ENCODE measurements at regions not wholly inside any gene's neighbourhood (a gene's known extent, or its start where the extent isn't known, plus 50 kb on each side); places are given as distances from the start of the nearest gene placed in this dataset.

GRCh38 chr5:154610321-154611154 is 132.5 kb upstream of the HAND1 start:
- Histone ChIP-seq H3K4me1 (ENCODE audit: control insufficient read depth in 3 of 3, insufficient read depth in 3 of 3, low read length in 3 of 3) (peaks cover 9 to 11% (median 10%) of the 10 kb centered on the region in 3 donors), H3K4me3 (ENCODE audit: low read length in 3 of 3) (peak overlapping the region; percentile 23 to 53 (median 35)), H3K27me3 (ENCODE audit: control insufficient read depth in 3 of 3, insufficient read depth in 3 of 3, low read length in 3 of 3) (peaks cover 41 to 55% (median 45%) of the 10 kb centered on the region in 3 donors)

GRCh38 chr5:154609251-154609650 is 131.2 kb upstream of the HAND1 start:
- peaks cover 44 to 52% (median 48%) of the 10 kb centered on the region in 3 donors for H3K27me3 ChIP-seq (ENCODE audit: control insufficient read depth in 3 of 3, insufficient read depth in 3 of 3, low read length in 3 of 3)
- H3K9me3 ChIP-seq (ENCODE audit: control insufficient read depth in 3 of 3, low read length in 3 of 3), result no peaks in the 10 kb centered on the region
- no peak overlapping the region for H3K4me3 ChIP-seq (ENCODE audit: low read length in 3 of 3)
- H3K27ac ChIP-seq (ENCODE audit: low read depth, low read length), result no peak overlapping the region
- H3K9ac ChIP-seq (ENCODE audit: low read depth in 1 of 3, low read length in 3 of 3), result no peak overlapping the region
- peaks cover 9 to 11% (median 10%) of the 10 kb centered on the region in 3 donors for H3K4me1 ChIP-seq (ENCODE audit: control insufficient read depth in 3 of 3, insufficient read depth in 3 of 3, low read length in 3 of 3)
- no peaks in the 10 kb centered on the region for H3K36me3 ChIP-seq (ENCODE audit: control insufficient read depth in 3 of 3, insufficient read depth in 3 of 3, low read length in 3 of 3)

More at GRCh38 chr5:154610321-154611154, 132.5 kb upstream of the HAND1 start:
- no peak overlapping the region for H3K9ac ChIP-seq (ENCODE audit: low read depth in 1 of 3, low read length in 3 of 3)
- H3K36me3 ChIP-seq (ENCODE audit: control insufficient read depth in 3 of 3, insufficient read depth in 3 of 3, low read length in 3 of 3), result no peaks in the 10 kb centered on the region
- no peak overlapping the region for H3K27ac ChIP-seq (ENCODE audit: low read depth, low read length)
- H3K9me3 ChIP-seq (ENCODE audit: control insufficient read depth in 3 of 3, low read length in 3 of 3), result no peaks in the 10 kb centered on the region

GRCh38 chr5:154608531-154609011 is 130.5 kb upstream of the HAND1 start:
- H3K27me3 ChIP-seq (ENCODE audit: control insufficient read depth in 3 of 3, insufficient read depth in 3 of 3, low read length in 3 of 3), result peaks cover 46 to 57% (median 49%) of the 10 kb centered on the region in 3 donors
- H3K36me3 ChIP-seq (ENCODE audit: control insufficient read depth in 3 of 3, insufficient read depth in 3 of 3, low read length in 3 of 3), result no peaks in the 10 kb centered on the region
- H3K9ac ChIP-seq (ENCODE audit: low read depth in 1 of 3, low read length in 3 of 3), result no peak overlapping the region
- no peaks in the 10 kb centered on the region for H3K9me3 ChIP-seq (ENCODE audit: control insufficient read depth in 3 of 3, low read length in 3 of 3)
- no peak overlapping the region for H3K27ac ChIP-seq (ENCODE audit: low read depth, low read length)
- H3K4me3 ChIP-seq (ENCODE audit: low read length in 3 of 3), result no peak overlapping the region
- H3K4me1 ChIP-seq (ENCODE audit: control insufficient read depth in 3 of 3, insufficient read depth in 3 of 3, low read length in 3 of 3), result peaks cover 9 to 11% (median 10%) of the 10 kb centered on the region in 3 donors

GRCh38 chr5:154607746-154608145 is 129.7 kb upstream of the HAND1 start:
- H3K9ac ChIP-seq (ENCODE audit: low read depth in 1 of 3, low read length in 3 of 3), result no peak overlapping the region
- H3K9me3 ChIP-seq (ENCODE audit: control insufficient read depth in 3 of 3, low read length in 3 of 3), result no peaks in the 10 kb centered on the region
- no peak overlapping the region for H3K4me3 ChIP-seq (ENCODE audit: low read length in 3 of 3)
- H3K36me3 ChIP-seq (ENCODE audit: control insufficient read depth in 3 of 3, insufficient read depth in 3 of 3, low read length in 3 of 3), result no peaks in the 10 kb centered on the region
- H3K27ac ChIP-seq (ENCODE audit: low read depth, low read length), result no peak overlapping the region
- H3K27me3 ChIP-seq (ENCODE audit: control insufficient read depth in 3 of 3, insufficient read depth in 3 of 3, low read length in 3 of 3), result peaks cover 46 to 57% (median 53%) of the 10 kb centered on the region in 3 donors
- H3K4me1 ChIP-seq (ENCODE audit: control insufficient read depth in 3 of 3, insufficient read depth in 3 of 3, low read length in 3 of 3), result peaks cover 9 to 11% (median 10%) of the 10 kb centered on the region in 3 donors

- H3K36me3 ChIP-seq (ENCODE audit: control insufficient read depth in 3 of 3, insufficient read depth in 3 of 3, low read length in 3 of 3), result no peaks in the 10 kb centered on the region
- peaks cover 38 to 51% (median 43%) of the 10 kb centered on the region in 3 donors for H3K27me3 ChIP-seq (ENCODE audit: control insufficient read depth in 3 of 3, insufficient read depth in 3 of 3, low read length in 3 of 3)
- H3K4me1 ChIP-seq (ENCODE audit: control insufficient read depth in 3 of 3, insufficient read depth in 3 of 3, low read length in 3 of 3), result peaks cover 7 to 9% (median 8%) of the 10 kb centered on the region in 3 donors
- no peak overlapping the region for H3K27ac ChIP-seq (ENCODE audit: low read depth, low read length)
- no peaks in the 10 kb centered on the region for H3K9me3 ChIP-seq (ENCODE audit: control insufficient read depth in 3 of 3, low read length in 3 of 3)
- H3K4me3 ChIP-seq (ENCODE audit: low read length in 3 of 3), result no peak overlapping the region
- no peak overlapping the region for H3K9ac ChIP-seq (ENCODE audit: low read depth in 1 of 3, low read length in 3 of 3)
These were observed 128.2 kb upstream of the HAND1 start for GRCh38 chr5:154606246-154606645.

GRCh38 chr5:154603953-154604679 is 126.1 kb upstream of the HAND1 start:
- peaks cover 19 to 37% (median 27%) of the 10 kb centered on the region in 3 donors for H3K27me3 ChIP-seq (ENCODE audit: control insufficient read depth in 3 of 3, insufficient read depth in 3 of 3, low read length in 3 of 3)
- no peak overlapping the region for H3K4me3 ChIP-seq (ENCODE audit: low read length in 3 of 3)
- H3K4me1 ChIP-seq (ENCODE audit: control insufficient read depth in 3 of 3, insufficient read depth in 3 of 3, low read length in 3 of 3), result no peaks in the 10 kb centered on the region

GRCh38 chr5:154603485-154603884 is 125.5 kb upstream of the HAND1 start:
- Histone ChIP-seq H3K4me3 (ENCODE audit: low read length in 3 of 3) (no peak overlapping the region), H3K9ac (ENCODE audit: low read depth in 1 of 3, low read length in 3 of 3) (no peak overlapping the region), H3K27me3 (ENCODE audit: control insufficient read depth in 3 of 3, insufficient read depth in 3 of 3, low read length in 3 of 3) (peaks cover 14 to 34% (median 21%) of the 10 kb centered on the region in 3 donors), H3K4me1 (ENCODE audit: control insufficient read depth in 3 of 3, insufficient read depth in 3 of 3, low read length in 3 of 3) (no peaks in the 10 kb centered on the region), H3K27ac (ENCODE audit: low read depth, low read length) (no peak overlapping the region), H3K36me3 (ENCODE audit: control insufficient read depth in 3 of 3, insufficient read depth in 3 of 3, low read length in 3 of 3) (no peaks in the 10 kb centered on the region), H3K9me3 (ENCODE audit: control insufficient read depth in 3 of 3, low read length in 3 of 3) (no peaks in the 10 kb centered on the region)

More at GRCh38 chr5:154603953-154604679, 126.1 kb upstream of the HAND1 start:
- H3K9me3 ChIP-seq (ENCODE audit: control insufficient read depth in 3 of 3, low read length in 3 of 3), result no peaks in the 10 kb centered on the region
- H3K36me3 ChIP-seq (ENCODE audit: control insufficient read depth in 3 of 3, insufficient read depth in 3 of 3, low read length in 3 of 3), result no peaks in the 10 kb centered on the region
- peak overlapping the region in 1 of 3 donors; percentile 33 for H3K9ac ChIP-seq (ENCODE audit: low read depth in 1 of 3, low read length in 3 of 3)
- H3K27ac ChIP-seq (ENCODE audit: low read depth, low read length), result no peak overlapping the region

GRCh38 chr5:154603011-154603410 is 125.0 kb upstream of the HAND1 start:
- H3K4me1 ChIP-seq (ENCODE audit: control insufficient read depth in 3 of 3, insufficient read depth in 3 of 3, low read length in 3 of 3), result no peaks in the 10 kb centered on the region
- no peaks in the 10 kb centered on the region for H3K9me3 ChIP-seq (ENCODE audit: control insufficient read depth in 3 of 3, low read length in 3 of 3)
- no peak overlapping the region for H3K4me3 ChIP-seq (ENCODE audit: low read length in 3 of 3)
- H3K27ac ChIP-seq (ENCODE audit: low read depth, low read length), result no peak overlapping the region
- H3K9ac ChIP-seq (ENCODE audit: low read depth in 1 of 3, low read length in 3 of 3), result no peak overlapping the region
- peaks cover 16 to 33% (median 17%) of the 10 kb centered on the region in 3 donors for H3K27me3 ChIP-seq (ENCODE audit: control insufficient read depth in 3 of 3, insufficient read depth in 3 of 3, low read length in 3 of 3)
- no peaks in the 10 kb centered on the region for H3K36me3 ChIP-seq (ENCODE audit: control insufficient read depth in 3 of 3, insufficient read depth in 3 of 3, low read length in 3 of 3)

GRCh38 chr5:154601014-154601413 is 123.0 kb upstream of the HAND1 start:
- no peak overlapping the region for H3K9ac ChIP-seq (ENCODE audit: low read depth in 1 of 3, low read length in 3 of 3)
- H3K36me3 ChIP-seq (ENCODE audit: control insufficient read depth in 3 of 3, insufficient read depth in 3 of 3, low read length in 3 of 3), result no peaks in the 10 kb centered on the region
- H3K27me3 ChIP-seq (ENCODE audit: control insufficient read depth in 3 of 3, insufficient read depth in 3 of 3, low read length in 3 of 3), result peaks cover 14 to 25% (median 15%) of the 10 kb centered on the region in 3 donors
- H3K4me1 ChIP-seq (ENCODE audit: control insufficient read depth in 3 of 3, insufficient read depth in 3 of 3, low read length in 3 of 3), result no peaks in the 10 kb centered on the region
- H3K4me3 ChIP-seq (ENCODE audit: low read length in 3 of 3), result no peak overlapping the region
- no peak overlapping the region for H3K27ac ChIP-seq (ENCODE audit: low read depth, low read length)
- H3K9me3 ChIP-seq (ENCODE audit: control insufficient read depth in 3 of 3, low read length in 3 of 3), result no peaks in the 10 kb centered on the region
